T-helper 2 cell treated with Interferon-gamma antibody and Interleukin-4, amounts not matched to agents 5 μg/mL and 100 μg/mL, for 36 hours (primary cell): ENCODE measurements at regions not wholly inside any gene's neighbourhood (a gene's known extent, or its start where the extent isn't known, plus 50 kb on each side); places are given as distances from the start of the nearest gene placed in this dataset.

ENCODE experiments used
- DNase-seq: peaks from one replicate; pipeline ENCODE4 v3.0.0; 2021; ENCODE audit warnings: low spot score
- H3K27ac Mint-ChIP-seq: one replicate; pipeline ENCODE4 v1.8.0; 2021; ENCODE audit warnings: mild to moderate bottlenecking, mixed read lengths
- H3K27me3 Mint-ChIP-seq: one replicate; pipeline ENCODE4 v1.8.0; 2021; ENCODE audit warnings: low read depth, mixed read lengths
- H3K36me3 Mint-ChIP-seq: one replicate; pipeline ENCODE4 v1.8.0; 2021; ENCODE audit warnings: low read depth, mixed read lengths
- H3K4me1 Mint-ChIP-seq: one replicate; pipeline ENCODE4 v1.8.0; 2021; ENCODE audit warnings: low read depth, mixed read lengths
- H3K4me3 Mint-ChIP-seq: one replicate; pipeline ENCODE4 v1.8.0; 2022; ENCODE audit warnings: mild to moderate bottlenecking, moderate library complexity, mixed read lengths
- H3K9me3 Mint-ChIP-seq: one replicate; pipeline ENCODE4 v1.8.0; 2021; ENCODE audit warnings: mixed read lengths

GRCh38 chr2:120575966-120576365 is 159.7 kb upstream of the GLI2 start:
- H3K27ac Mint-ChIP-seq, result no peak overlapping the region
- peaks cover 24% of the 10 kb centered on the region for H3K27me3 Mint-ChIP-seq
- H3K4me1 Mint-ChIP-seq, result no peaks in the 10 kb centered on the region
- no peak overlapping the region for H3K4me3 Mint-ChIP-seq
- DNase-seq, result no peak
- no peaks in the 10 kb centered on the region for H3K9me3 Mint-ChIP-seq
- H3K36me3 Mint-ChIP-seq, result no peaks in the 10 kb centered on the region

- Mint-ChIP-seq H3K27me3 (peaks cover 32% of the 10 kb centered on the region), H3K9me3 (no peaks in the 10 kb centered on the region), H3K4me1 (no peaks in the 10 kb centered on the region), H3K27ac (no peak overlapping the region), H3K36me3 (no peaks in the 10 kb centered on the region), H3K4me3 (no peak overlapping the region)
- DNase-seq, result no peak
Measured at GRCh38 chr2:120576509-120577474, 158.9 kb upstream of the GLI2 start.

DNA sequence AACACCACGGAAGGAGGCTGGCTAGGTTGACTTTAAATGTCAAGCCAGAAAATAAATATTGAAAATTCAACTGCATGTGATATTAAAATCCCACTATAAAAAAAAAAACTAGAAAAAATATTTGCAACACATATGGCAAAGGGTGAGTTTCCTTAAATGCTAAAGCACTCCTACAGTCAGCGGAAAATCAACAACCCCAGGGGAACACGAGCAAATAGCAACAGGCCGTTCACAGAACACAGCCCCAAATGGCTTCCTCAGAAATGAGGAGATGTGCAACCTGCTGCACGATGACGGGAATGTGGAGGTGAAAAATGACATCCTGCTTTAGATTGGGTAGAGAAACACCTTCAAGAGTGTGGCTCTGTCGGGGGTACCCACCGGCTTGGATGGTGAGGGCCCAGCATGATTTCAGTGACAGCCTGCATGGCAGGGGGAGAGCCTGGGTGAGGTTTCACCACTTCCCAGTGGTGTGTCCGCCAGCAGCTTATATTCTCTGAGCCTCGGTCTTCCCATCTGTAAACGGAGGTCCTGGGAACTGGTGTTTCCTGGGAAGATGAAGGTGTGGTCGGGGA is 157.9 kb upstream of the GLI2 start:
- Mint-ChIP-seq H3K4me3 (no peak overlapping the region), H3K36me3 (no peaks in the 10 kb centered on the region), H3K27ac (no peak overlapping the region)

GRCh38 chr2:120578576-120579352 is 156.9 kb upstream of the GLI2 start:
- Mint-ChIP-seq H3K9me3 (no peaks in the 10 kb centered on the region), H3K27ac (no peak overlapping the region), H3K27me3 (peaks cover 33% of the 10 kb centered on the region), H3K4me1 (no peaks in the 10 kb centered on the region), H3K36me3 (no peaks in the 10 kb centered on the region), H3K4me3 (no peak overlapping the region)
- DNase-seq, result no peak

More for the DNA sequence above, 157.9 kb upstream of the GLI2 start:
- Mint-ChIP-seq H3K9me3 (no peaks in the 10 kb centered on the region), H3K4me1 (no peaks in the 10 kb centered on the region), H3K27me3 (peaks cover 33% of the 10 kb centered on the region)
- no peak for DNase-seq

DNA sequence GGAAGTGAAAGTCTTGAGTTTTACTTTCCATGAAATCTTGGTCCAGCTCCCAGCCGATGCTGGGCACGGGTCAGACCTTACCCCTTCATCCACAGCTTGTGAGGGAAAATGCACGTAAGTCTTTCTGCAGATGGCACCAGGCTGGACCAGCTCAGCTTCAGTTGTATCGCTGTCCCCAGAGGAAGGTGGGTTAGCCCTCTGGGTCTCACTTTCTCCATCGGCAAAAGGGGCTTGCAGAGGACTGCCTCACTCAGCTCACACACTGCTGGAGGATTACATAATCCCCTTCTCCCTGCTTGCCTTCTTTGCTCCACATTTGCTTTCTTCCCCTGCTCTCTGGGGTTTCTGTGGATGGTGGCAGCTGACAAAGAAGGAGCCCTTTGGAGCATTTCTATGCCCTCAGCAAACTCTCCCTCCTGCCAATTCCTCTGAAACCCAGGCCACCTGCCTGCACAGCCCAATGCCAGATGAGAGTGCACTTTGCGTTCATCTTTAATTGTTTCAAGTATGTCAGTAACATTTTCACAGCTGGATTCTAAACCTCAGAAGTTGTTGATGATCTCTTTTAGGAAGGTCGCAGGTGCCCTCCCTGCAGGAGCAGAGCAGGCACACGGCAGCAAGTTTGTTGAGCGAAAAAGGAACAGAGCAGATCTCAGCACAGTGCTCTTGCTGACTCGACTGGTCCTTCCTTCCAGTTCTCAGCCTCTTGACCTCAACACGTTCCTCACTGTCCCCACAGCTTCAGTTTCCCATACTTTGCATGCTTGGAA is 155.6 kb upstream of the GLI2 start:
- Mint-ChIP-seq H3K36me3 (no peaks in the 10 kb centered on the region), H3K4me1 (no peaks in the 10 kb centered on the region), H3K27me3 (peaks cover 33% of the 10 kb centered on the region), H3K9me3 (no peaks in the 10 kb centered on the region), H3K4me3 (no peak overlapping the region), H3K27ac (no peak overlapping the region)
- DNase-seq, result no peak

DNA sequence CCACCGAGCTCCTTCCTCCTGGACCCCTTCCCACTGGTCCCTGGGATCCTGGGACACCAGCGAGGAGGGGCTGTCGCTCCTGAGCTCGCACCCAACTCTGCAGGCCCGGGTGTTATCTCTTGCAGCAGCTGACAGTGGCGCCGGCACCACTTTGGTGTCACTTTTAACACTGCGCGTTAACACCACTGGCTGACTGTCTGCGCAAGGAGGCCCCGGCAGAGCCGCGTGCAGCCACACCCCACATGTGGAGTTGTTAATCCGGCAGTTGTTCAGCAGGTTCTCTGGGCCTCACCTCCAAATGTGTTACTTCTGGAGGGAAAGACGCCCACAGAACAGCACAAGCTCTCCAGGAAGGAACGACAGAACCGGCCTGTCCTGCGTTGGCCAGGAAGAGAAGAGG is 155.0 kb upstream of the GLI2 start:
- H3K4me3 Mint-ChIP-seq, result no peak overlapping the region
- no peaks in the 10 kb centered on the region for H3K9me3 Mint-ChIP-seq
- H3K36me3 Mint-ChIP-seq, result no peaks in the 10 kb centered on the region
- no peaks in the 10 kb centered on the region for H3K4me1 Mint-ChIP-seq
- H3K27me3 Mint-ChIP-seq, result peaks cover 35% of the 10 kb centered on the region
- DNase-seq, result no peak
- no peak overlapping the region for H3K27ac Mint-ChIP-seq

DNA sequence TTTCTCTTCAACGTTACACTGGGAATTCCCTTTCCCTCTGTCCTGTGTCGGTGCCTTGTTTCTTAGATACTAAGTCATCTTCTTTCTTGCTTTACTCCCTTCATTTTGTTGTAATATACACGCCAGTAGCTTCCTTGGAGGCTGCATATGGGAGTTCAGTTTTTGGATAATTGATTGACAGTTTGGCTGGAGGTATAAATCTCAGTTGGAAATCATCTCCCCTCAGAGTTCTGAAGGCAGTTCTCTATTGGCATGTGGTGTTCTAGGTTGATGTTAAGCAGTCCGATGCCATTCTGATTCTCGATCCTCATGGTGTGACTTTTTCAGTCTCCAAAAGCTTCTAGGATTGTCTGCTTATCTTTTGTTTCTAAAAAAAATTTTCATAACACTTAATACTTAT is 152.5 kb upstream of the GLI2 start:
- H3K4me1 Mint-ChIP-seq, result no peaks in the 10 kb centered on the region
- no peak for DNase-seq
- H3K27me3 Mint-ChIP-seq, result peaks cover 38% of the 10 kb centered on the region
- H3K4me3 Mint-ChIP-seq, result no peak overlapping the region
- no peaks in the 10 kb centered on the region for H3K36me3 Mint-ChIP-seq
- H3K27ac Mint-ChIP-seq, result no peak overlapping the region
- no peaks in the 10 kb centered on the region for H3K9me3 Mint-ChIP-seq

DNA sequence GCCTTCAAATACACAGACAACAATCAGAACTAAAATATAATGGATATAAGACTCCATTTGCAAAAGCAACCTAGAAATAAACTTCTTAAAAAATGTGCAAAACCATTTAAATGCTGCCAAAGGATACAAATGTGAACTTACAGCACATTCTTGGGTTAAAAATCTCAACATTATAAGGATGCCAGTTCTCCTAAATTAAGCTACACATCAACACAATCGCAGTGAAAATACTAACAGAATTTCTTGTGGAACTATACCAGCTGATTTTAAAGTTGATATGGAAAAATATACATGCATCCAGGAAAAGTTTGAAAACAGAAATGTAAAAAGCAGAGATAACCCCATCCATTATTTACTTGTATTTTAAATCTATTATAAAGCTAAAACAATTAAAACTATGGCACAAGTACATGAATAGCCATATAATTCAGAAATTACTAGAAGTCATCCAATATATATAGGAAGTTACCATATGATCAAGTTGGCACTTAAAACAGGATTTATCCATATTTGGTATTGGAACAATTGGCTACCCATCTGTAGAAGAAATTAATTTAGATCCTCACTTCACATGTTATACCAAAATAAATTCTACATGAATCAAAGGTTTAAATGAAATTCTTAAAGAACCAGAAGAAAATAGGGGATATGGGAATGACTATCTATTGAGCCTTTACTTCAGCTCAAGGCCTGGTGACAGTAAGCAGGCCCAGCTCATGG is 151.7 kb upstream of the GLI2 start:
- Mint-ChIP-seq H3K27ac (no peak overlapping the region), H3K4me3 (no peak overlapping the region), H3K9me3 (no peaks in the 10 kb centered on the region), H3K4me1 (no peaks in the 10 kb centered on the region), H3K36me3 (no peaks in the 10 kb centered on the region), H3K27me3 (peaks cover 46% of the 10 kb centered on the region)
- DNase-seq, result no peak

- Mint-ChIP-seq H3K27ac (no peak overlapping the region), H3K9me3 (no peaks in the 10 kb centered on the region), H3K27me3 (peaks cover 43% of the 10 kb centered on the region), H3K4me1 (no peaks in the 10 kb centered on the region), H3K4me3 (no peak overlapping the region), H3K36me3 (no peaks in the 10 kb centered on the region)
- DNase-seq, result no peak
Measured at GRCh38 chr2:120586507-120587278, 149.0 kb upstream of the GLI2 start.

DNA sequence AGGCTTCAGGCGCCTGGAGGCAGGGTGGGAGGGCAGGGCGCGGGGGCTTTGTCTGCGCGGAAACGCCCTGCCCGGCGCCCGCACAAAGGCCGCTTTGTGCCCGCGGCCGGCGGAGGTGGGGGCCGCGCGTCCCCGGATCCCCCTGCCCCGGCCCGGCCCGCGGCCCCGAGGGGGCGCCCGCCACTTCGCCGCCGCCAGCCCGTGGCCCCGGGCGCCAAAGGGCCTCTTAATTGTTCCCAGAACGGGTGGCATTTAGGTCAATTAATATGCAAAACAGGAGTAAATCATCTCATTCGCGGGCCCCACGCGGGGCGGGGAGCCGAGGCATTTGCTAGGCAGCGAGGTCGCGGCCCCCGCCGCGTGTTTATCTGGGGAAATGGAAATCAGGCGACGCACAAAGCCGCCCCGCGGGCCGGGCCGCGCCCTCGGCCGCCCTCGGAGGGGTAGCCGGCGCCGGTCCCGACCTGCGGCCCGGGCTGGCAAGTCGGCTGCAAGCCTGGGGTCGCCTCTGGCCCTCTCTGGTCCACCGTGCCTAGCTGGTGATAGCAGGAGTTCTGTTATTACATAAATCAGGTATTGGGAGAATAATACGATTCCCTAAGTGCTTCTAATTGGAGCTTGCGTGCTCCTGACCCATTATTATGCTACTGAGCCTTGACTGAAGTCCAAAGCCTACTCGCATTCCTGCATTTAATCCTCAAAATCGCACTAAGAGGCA is 148.2 kb upstream of the GLI2 start:
- Mint-ChIP-seq H3K4me1 (no peaks in the 10 kb centered on the region), H3K27ac (no peak overlapping the region), H3K9me3 (no peaks in the 10 kb centered on the region), H3K4me3 (no peak overlapping the region), H3K36me3 (no peaks in the 10 kb centered on the region), H3K27me3 (peaks cover 41% of the 10 kb centered on the region)
- no peak for DNase-seq

DNA sequence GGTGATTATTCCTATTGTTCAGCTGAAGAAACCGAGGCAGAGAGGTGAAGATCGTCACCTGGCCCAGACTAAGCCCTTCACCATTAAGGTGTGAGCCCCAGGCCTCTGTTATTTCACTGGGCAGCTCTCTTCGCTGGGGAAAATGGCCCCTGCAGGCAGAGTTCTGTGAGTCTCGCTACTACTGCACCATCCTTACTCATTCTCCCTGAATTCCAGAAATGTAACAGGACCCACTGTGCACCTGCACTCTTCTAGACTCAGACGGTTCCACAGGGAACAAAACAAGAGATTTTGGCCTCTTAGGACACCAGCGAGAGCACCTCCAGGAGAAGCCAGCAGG is 147.7 kb upstream of the GLI2 start:
- Mint-ChIP-seq H3K27me3 (peaks cover 41% of the 10 kb centered on the region), H3K27ac (no peak overlapping the region), H3K4me1 (no peaks in the 10 kb centered on the region), H3K36me3 (no peaks in the 10 kb centered on the region), H3K4me3 (no peak overlapping the region), H3K9me3 (no peaks in the 10 kb centered on the region)
- no peak for DNase-seq
